ENCODE measurements at regions not wholly inside any gene's neighbourhood (a gene's known extent, or its start where the extent isn't known, plus 50 kb on each side); places are given as distances from the start of the nearest gene placed in this dataset.

GRCh38 chr9:108620767-108621166, 235.0 kb downstream of the ACTL7B start:
- in situ Hi-C loops (cut with MboI; ENCODE audit: low sequenced_read_pairs), result no loop called here

GRCh38 chr9:108618906-108619550, 236.8 kb downstream of the ACTL7B start:
- in situ Hi-C loops (cut with MboI; ENCODE audit: low sequenced_read_pairs), result no loop called here

- in situ Hi-C loops (cut with MboI; ENCODE audit: low sequenced_read_pairs), result no loop called here
Observed at GRCh38 chr9:108617676-108618075, 238.1 kb downstream of the ACTL7B start.

- in situ Hi-C loops (cut with MboI; ENCODE audit: low sequenced_read_pairs), result no loop called here
Observed at GRCh38 chr9:108615152-108615551, 240.6 kb downstream of the ACTL7B start.

GRCh38 chr9:108612513-108612912, 243.3 kb downstream of the ACTL7B start:
- in situ Hi-C loops (cut with MboI; ENCODE audit: low sequenced_read_pairs), result no loop called here

GRCh38 chr9:108609897-108610253, 245.9 kb downstream of the ACTL7B start:
- in situ Hi-C loops (cut with MboI; ENCODE audit: low sequenced_read_pairs), result no loop called here

- in situ Hi-C loops (cut with MboI; ENCODE audit: low sequenced_read_pairs), result no loop called here
Observed at GRCh38 chr9:108609227-108609896, 246.4 kb downstream of the ACTL7B start.

- in situ Hi-C loops (cut with MboI; ENCODE audit: low sequenced_read_pairs), result no loop called here
Observed at GRCh38 chr9:108607607-108608006, 248.2 kb downstream of the ACTL7B start.

- in situ Hi-C loops (cut with MboI; ENCODE audit: low sequenced_read_pairs), result no loop called here
Observed at GRCh38 chr9:108606401-108606800, 249.4 kb downstream of the ACTL7B start.

- in situ Hi-C loops (cut with MboI; ENCODE audit: low sequenced_read_pairs), result no loop called here
Observed at GRCh38 chr9:108603141-108603540, 252.6 kb downstream of the ACTL7B start.

- in situ Hi-C loops (cut with MboI; ENCODE audit: low sequenced_read_pairs), result no loop called here
Observed at GRCh38 chr9:108600896-108601295, 254.9 kb downstream of the ACTL7B start.

GRCh38 chr9:108599571-108599970, 256.2 kb downstream of the ACTL7B start:
- in situ Hi-C loops (cut with MboI; ENCODE audit: low sequenced_read_pairs), result no loop called here

- in situ Hi-C loops (cut with MboI; ENCODE audit: low sequenced_read_pairs), result no loop called here
Observed at GRCh38 chr9:108591121-108591520, 264.7 kb downstream of the ACTL7B start.

GRCh38 chr9:108588246-108588645, 267.5 kb downstream of the ACTL7B start:
- in situ Hi-C loops (cut with MboI; ENCODE audit: low sequenced_read_pairs), result no loop called here

GRCh38 chr9:108586471-108587139, 269.2 kb downstream of the ACTL7B start:
- in situ Hi-C loops (cut with MboI; ENCODE audit: low sequenced_read_pairs), result no loop called here

- in situ Hi-C loops (cut with MboI; ENCODE audit: low sequenced_read_pairs), result no loop called here
Observed at GRCh38 chr9:108584860-108585259, 270.9 kb downstream of the ACTL7B start.

GRCh38 chr9:108582726-108583125, 273.1 kb downstream of the ACTL7B start:
- in situ Hi-C loops (cut with MboI; ENCODE audit: low sequenced_read_pairs), result no loop called here

GRCh38 chr9:108579757-108580439, 275.9 kb downstream of the ACTL7B start:
- in situ Hi-C loops (cut with MboI; ENCODE audit: low sequenced_read_pairs), result no loop called here

GRCh38 chr9:108575276-108575675, 280.5 kb downstream of the ACTL7B start:
- in situ Hi-C loops (cut with MboI; ENCODE audit: low sequenced_read_pairs), result no loop called here

- in situ Hi-C loops (cut with MboI; ENCODE audit: low sequenced_read_pairs), result loop anchor here (25.0 kb wide), 2 partner anchors 193 to 1157 kb away; no protein-coding TSS in a partner anchor
Observed at GRCh38 chr9:108569624-108570023, 286.2 kb downstream of the ACTL7B start.

GRCh38 chr9:108568093-108568492, 287.7 kb downstream of the ACTL7B start:
- in situ Hi-C loops (cut with MboI; ENCODE audit: low sequenced_read_pairs), result loop anchor here (25.0 kb wide), 2 partner anchors 194 to 1156 kb away; no protein-coding TSS in a partner anchor
